Testis (tissue), 2 donors: ENCODE measurements at regions not wholly inside any gene's neighbourhood (a gene's known extent, or its start where the extent isn't known, plus 50 kb on each side); places are given as distances from the start of the nearest gene placed in this dataset.

Experiments used
- DNase-seq: peaks from one replicate; pipeline ENCODE4 v3.0.0-alpha.2; 2019
- H3K27ac ChIP-seq, 2 donors: fragments of 200-600 bp; sonication (generic); one replicate each; pipeline ENCODE4 v1.5.1; 2019
- H3K27me3 ChIP-seq: fragments of 200-600 bp; sonication (generic); one replicate; pipeline ENCODE4 v1.5.1; 2019
- H3K36me3 ChIP-seq: fragments of 200-600 bp; sonication (generic); one replicate; pipeline ENCODE4 v1.5.1; 2017; ENCODE audit warnings: low read depth; ENCODE audit errors: missing control alignments
- H3K4me1 ChIP-seq: fragments of 200-600 bp; sonication (generic); one replicate; pipeline ENCODE4 v1.5.1; 2019
- H3K4me3 ChIP-seq, 2 donors: fragments of 200-600 bp; sonication (generic); one replicate each; pipeline ENCODE4 v1.5.1; 2017 to 2019
- H3K9me3 ChIP-seq: fragments of 200-600 bp; sonication (generic); one replicate; pipeline ENCODE4 v1.5.1; 2017
- POLR2A ChIP-seq: fragments of 450-650 bp; IDR thresholded peaks from one replicate; pipeline ENCODE4 v1.6.1; 2017; ENCODE audit warnings: antibody characterized with exemption, mild to moderate bottlenecking, moderate library complexity
- WGBS, 2 donors: methylation state at CpG; one replicate each; pipeline ENCODE4 v1.1.5; 2018; 5-methylcytosine and 5-hydroxymethylcytosine counted together
- intact Hi-C: fragments of 100-400 bp; cut with DNase I; formaldehyde crosslinking; loops from one replicate; pipeline ENCODE4 v1.15.1; 2023; ENCODE audit warnings: low total_unique reads
- TF ChIP-seq, protein P1 (sequence below), 3 experiments: fragments of 450-650 bp in 2 of 3; fragments of 200-600 bp in 1 of 3; sonication (generic) in 1 of 3; IDR thresholded peaks; one replicate each; pipeline ENCODE4 v1.5.1; 2016 to 2019; ENCODE audit warnings: antibody characterized with exemption in 3 of 3, mild to moderate bottlenecking in 2 of 3, moderate library complexity in 1 of 3

GRCh38 chr2:195214072-195214471 lies 443.0 kb upstream of the SLC39A10 start:
- intact Hi-C loops = no loop called here
- H3K36me3 ChIP-seq = no peaks in the 10 kb centered on the region
- no peak for DNase-seq
- no peaks in the 10 kb centered on the region for H3K27me3 ChIP-seq
- no peak for TF ChIP-seq POLR2A
- TF ChIP-seq, protein P1, sequence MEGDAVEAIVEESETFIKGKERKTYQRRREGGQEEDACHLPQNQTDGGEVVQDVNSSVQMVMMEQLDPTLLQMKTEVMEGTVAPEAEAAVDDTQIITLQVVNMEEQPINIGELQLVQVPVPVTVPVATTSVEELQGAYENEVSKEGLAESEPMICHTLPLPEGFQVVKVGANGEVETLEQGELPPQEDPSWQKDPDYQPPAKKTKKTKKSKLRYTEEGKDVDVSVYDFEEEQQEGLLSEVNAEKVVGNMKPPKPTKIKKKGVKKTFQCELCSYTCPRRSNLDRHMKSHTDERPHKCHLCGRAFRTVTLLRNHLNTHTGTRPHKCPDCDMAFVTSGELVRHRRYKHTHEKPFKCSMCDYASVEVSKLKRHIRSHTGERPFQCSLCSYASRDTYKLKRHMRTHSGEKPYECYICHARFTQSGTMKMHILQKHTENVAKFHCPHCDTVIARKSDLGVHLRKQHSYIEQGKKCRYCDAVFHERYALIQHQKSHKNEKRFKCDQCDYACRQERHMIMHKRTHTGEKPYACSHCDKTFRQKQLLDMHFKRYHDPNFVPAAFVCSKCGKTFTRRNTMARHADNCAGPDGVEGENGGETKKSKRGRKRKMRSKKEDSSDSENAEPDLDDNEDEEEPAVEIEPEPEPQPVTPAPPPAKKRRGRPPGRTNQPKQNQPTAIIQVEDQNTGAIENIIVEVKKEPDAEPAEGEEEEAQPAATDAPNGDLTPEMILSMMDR (IDR thresholded peaks at IDR 0.05) = no peak
- H3K4me1 ChIP-seq = no peaks in the 10 kb centered on the region
- no peak overlapping the region for H3K27ac ChIP-seq
- no peaks in the 10 kb centered on the region for H3K9me3 ChIP-seq
- 54 to 71% methylated on average over 5 of the region's 5 CpGs for WGBS, 2 donors
- no peak overlapping the region for H3K4me3 ChIP-seq

DNA sequence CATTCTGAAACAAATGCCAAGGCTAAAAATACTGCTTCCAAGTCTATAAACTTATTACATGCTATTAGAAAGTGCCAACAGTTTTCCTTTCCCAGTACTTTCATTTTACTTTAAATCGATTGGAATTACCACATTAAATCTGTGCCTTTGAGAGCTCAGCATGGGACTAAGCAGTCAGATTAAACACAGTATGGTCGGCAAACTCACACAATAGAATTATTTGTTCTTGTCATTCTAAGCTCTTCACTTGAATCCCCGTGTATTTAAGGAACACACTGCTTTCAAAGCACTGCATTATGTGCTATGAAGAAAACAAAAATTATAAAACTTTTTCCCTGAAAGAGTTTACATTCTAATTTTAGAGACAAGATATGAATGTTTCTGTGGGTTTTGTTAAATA lies 444.4 kb upstream of the SLC39A10 start:
- Histone ChIP-seq H3K4me3 (no peak overlapping the region), H3K36me3 (no peaks in the 10 kb centered on the region), H3K27ac (no peak overlapping the region), H3K27me3 (no peaks in the 10 kb centered on the region), H3K9me3 (no peaks in the 10 kb centered on the region), H3K4me1 (no peaks in the 10 kb centered on the region)
- TF ChIP-seq POLR2A = no peak
- TF ChIP-seq, protein P1 (IDR thresholded peaks at IDR 0.05) = no peak
- DNase-seq = no peak
- intact Hi-C loops = no loop called here
- WGBS, 2 donors = 59 to 70% methylated on average over 3 of the region's 3 CpGs

DNA sequence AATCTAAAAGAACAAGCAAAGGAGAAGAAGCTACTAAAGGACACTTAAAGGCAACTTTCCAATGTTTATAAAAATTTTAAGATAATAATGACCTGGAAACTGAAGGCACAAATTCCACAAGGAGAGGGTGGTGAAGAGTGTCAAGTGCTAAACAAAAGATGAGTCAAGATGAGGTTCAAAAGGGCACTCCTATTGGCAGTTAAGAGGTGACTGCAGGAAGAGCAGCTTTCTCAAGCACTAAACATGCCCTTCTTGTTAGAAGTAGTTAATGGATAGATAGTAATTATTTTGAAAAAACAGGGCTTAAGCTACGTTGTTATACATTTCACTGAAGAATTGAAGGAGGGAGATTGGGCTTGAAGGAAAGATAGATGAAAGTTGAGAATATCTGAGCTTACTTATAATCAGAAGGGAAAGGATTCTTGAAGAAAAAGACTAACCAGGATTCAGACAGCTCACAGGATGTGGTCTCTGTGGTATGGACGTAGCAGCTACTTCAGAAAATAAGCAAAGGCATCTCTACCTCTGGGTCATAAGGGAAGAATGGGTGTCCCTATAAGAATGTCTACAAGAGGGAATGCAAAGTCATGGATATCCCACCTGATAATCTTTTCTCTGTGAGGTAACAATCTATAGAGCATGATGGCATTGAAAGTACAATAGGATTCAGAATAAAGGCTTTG lies 454.7 kb upstream of the SLC39A10 start:
- Histone ChIP-seq H3K9me3 (no peaks in the 10 kb centered on the region), H3K4me3 (no peak overlapping the region), H3K27me3 (no peaks in the 10 kb centered on the region), H3K27ac (no peak overlapping the region), H3K4me1 (no peaks in the 10 kb centered on the region), H3K36me3 (no peaks in the 10 kb centered on the region)
- intact Hi-C loops = no loop called here
- no peak for DNase-seq
- TF ChIP-seq POLR2A = no peak
- TF ChIP-seq, protein P1 (IDR thresholded peaks at IDR 0.05) = no peak
- 55 to 74% methylated on average over 2 of the region's 2 CpGs for WGBS, 2 donors

DNA sequence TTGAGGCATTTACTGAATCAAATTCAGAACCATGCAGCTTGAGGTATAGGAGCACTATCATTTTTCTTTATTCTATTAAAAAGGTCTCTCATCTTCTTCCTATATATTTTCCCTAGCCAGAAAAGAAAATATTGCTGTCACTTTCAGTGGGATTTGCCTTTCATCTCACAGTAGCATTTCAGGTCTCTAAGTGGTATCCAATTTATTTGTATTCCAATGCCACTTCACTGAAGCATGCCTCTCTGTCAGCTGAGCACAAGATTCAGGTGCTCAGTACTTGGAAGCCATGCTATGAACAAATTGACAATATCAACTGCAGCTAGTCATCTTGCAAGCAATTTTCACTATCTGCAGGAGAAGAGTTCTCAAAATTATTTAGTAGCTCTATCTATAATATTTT lies 457.2 kb upstream of the SLC39A10 start:
- intact Hi-C loops = no loop called here
- Histone ChIP-seq H3K27me3 (no peaks in the 10 kb centered on the region), H3K4me1 (no peaks in the 10 kb centered on the region), H3K9me3 (no peaks in the 10 kb centered on the region), H3K27ac (no peak overlapping the region), H3K4me3 (no peak overlapping the region), H3K36me3 (no peaks in the 10 kb centered on the region)
- no peak for DNase-seq
- TF ChIP-seq, protein P1 (IDR thresholded peaks at IDR 0.05) = no peak
- no peak for TF ChIP-seq POLR2A

DNA sequence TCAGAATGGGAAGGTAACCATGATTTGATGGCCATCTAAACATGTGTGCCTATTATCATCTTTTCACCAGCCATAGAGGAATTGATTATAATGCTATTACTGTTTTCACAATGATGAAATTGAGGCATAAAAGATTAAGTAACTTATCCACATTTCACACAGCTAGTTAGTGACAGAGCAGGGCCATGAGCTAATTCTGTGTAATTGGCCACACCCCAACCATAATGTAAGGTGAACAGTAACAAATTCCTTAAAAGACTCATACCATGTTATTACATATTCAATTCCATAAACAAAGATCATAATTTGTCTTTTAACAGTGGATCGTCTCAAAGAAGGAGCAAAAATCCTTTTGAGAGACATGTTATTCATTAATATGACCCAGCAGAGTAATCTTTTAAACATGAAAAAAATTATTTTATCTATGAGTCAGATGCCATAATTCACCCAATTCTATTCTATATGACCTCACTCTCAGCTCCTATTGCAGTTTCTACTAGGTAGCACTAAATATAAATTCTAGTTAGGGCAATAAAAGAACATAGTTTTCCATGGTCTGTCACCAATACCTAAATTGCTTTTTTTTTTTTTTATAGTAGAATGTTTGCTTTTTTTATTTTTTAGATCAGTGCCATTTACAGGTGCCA lies 475.8 kb upstream of the SLC39A10 start:
- no peak for TF ChIP-seq POLR2A
- TF ChIP-seq, protein P1 (IDR thresholded peaks at IDR 0.05) = no peak
- intact Hi-C loops = no loop called here
- no peaks in the 10 kb centered on the region for H3K27me3 ChIP-seq
- no peaks in the 10 kb centered on the region for H3K9me3 ChIP-seq
- no peaks in the 10 kb centered on the region for H3K4me1 ChIP-seq
- H3K4me3 ChIP-seq = no peak overlapping the region
- WGBS, 2 donors = 93 to 97% methylated on average over 1 of the region's 1 CpG
- DNase-seq = no peak
- no peaks in the 10 kb centered on the region for H3K36me3 ChIP-seq
- no peak overlapping the region for H3K27ac ChIP-seq
